CMK (cell line): ENCODE measurements at regions not wholly inside any gene's neighbourhood (a gene's known extent, or its start where the extent isn't known, plus 50 kb on each side); places are given as distances from the start of the nearest gene placed in this dataset.
"Not testable (repeated sequence)": the region's sequence is repeated elsewhere in the genome, so short reads cannot be mapped to it uniquely, and the experiment has no call there.

Experiments
- DNase-seq: peaks from one replicate; pipeline ENCODE4 v3.0.0-alpha.2; 2010; ENCODE audit warnings: low read depth

GRCh38 chr14:101246894-101247841 is 314.1 kb upstream of the DIO3 start:
- DNase-seq, result no peak

- no peak for DNase-seq
These were observed 313.2 kb upstream of the DIO3 start for GRCh38 chr14:101247842-101248725.

GRCh38 chr14:101248840-101249675 is 312.2 kb upstream of the DIO3 start:
- DNase-seq, result no peak

- DNase-seq, result no peak
These were observed 311.6 kb upstream of the DIO3 start for GRCh38 chr14:101249676-101250036.

- DNase-seq, result no peak
These were observed 310.9 kb upstream of the DIO3 start for GRCh38 chr14:101250336-101250947.

GRCh38 chr14:101250948-101251811 is 310.1 kb upstream of the DIO3 start:
- DNase-seq, result no peak

- no peak for DNase-seq
These were observed 309.4 kb upstream of the DIO3 start for GRCh38 chr14:101251812-101252442.

GRCh38 chr14:101252443-101253214 is 308.7 kb upstream of the DIO3 start:
- no peak for DNase-seq

- DNase-seq, result no peak
These were observed 307.3 kb upstream of the DIO3 start for GRCh38 chr14:101253948-101254347.

GRCh38 chr14:101254805-101255764 is 306.2 kb upstream of the DIO3 start:
- no peak for DNase-seq

GRCh38 chr14:101255765-101256125 is 305.6 kb upstream of the DIO3 start:
- DNase-seq, result no peak

- DNase-seq, result no peak
These were observed 305.0 kb upstream of the DIO3 start for GRCh38 chr14:101256266-101256665.

GRCh38 chr14:101257551-101257950 is 303.7 kb upstream of the DIO3 start:
- no peak for DNase-seq

GRCh38 chr14:101259748-101260147 is 301.5 kb upstream of the DIO3 start:
- DNase-seq, result no peak

- not testable (repeated sequence) for DNase-seq
These were observed 294.9 kb upstream of the DIO3 start for GRCh38 chr14:101266441-101266840.

- no peak for DNase-seq
These were observed 288.2 kb upstream of the DIO3 start for GRCh38 chr14:101273091-101273490.

GRCh38 chr14:101276309-101277091 is 284.8 kb upstream of the DIO3 start:
- no peak for DNase-seq
